Naive thymus-derived CD8-positive, alpha-beta T cell (primary cell): ENCODE measurements at regions not wholly inside any gene's neighbourhood (a gene's known extent, or its start where the extent isn't known, plus 50 kb on each side); places are given as distances from the start of the nearest gene placed in this dataset.
"Not testable (repeated sequence)": the region's sequence is repeated elsewhere in the genome, so short reads cannot be mapped to it uniquely, and the experiment has no call there.

Source experiments
- ATAC-seq, 2 donors: fragments of 150-1000 bp; cut with Tn5 transposase in 1 of 2; sonication (Bioruptor Pico), chemical (Tn5 transposase) in 1 of 2; 1 replicate in 1 of 2; 2 replicates in 1 of 2; pipeline ENCODE4 v1.10.0; 2021; ENCODE audit warnings: mild to moderate bottlenecking in 2 of 2, moderate library complexity in 2 of 2
- POLR2A ChIA-PET: fragments of 350-600 bp; sonication (Branson Sonifier 250); formaldehyde crosslinking; loops from one replicate; lab custom pipeline; 2021; ENCODE audit warnings: antibody characterized with exemption; lab: Charles Lee
- DNase-seq, 10 donors: peaks; one replicate each; pipeline versions ENCODE4 v3.0.0 to v3.0.0-alpha.2; 2020 to 2022
- H3K27ac Mint-ChIP-seq, 10 donors: one replicate each; pipeline ENCODE4 v1.8.0; 2020 to 2022; ENCODE audit warnings: mild to moderate bottlenecking in 10 of 10, mixed read lengths in 10 of 10, moderate library complexity in 4 of 10, inconsistent platforms in 1 of 10
- H3K27me3 Mint-ChIP-seq, 5 donors: one replicate each; pipeline ENCODE4 v1.8.0; 2021 to 2022; ENCODE audit warnings: mixed read lengths in 5 of 5
- H3K36me3 Mint-ChIP-seq, 3 donors: one replicate each; pipeline ENCODE4 v1.8.0; 2020 to 2022; ENCODE audit warnings: mixed read lengths in 3 of 3, mild to moderate bottlenecking in 2 of 3, inconsistent platforms in 1 of 3
- H3K4me1 Mint-ChIP-seq, 4 donors: one replicate each; pipeline ENCODE4 v1.8.0; 2021 to 2022; ENCODE audit warnings: mixed read lengths in 4 of 4
- H3K4me3 Mint-ChIP-seq, 10 donors: one replicate each; pipeline ENCODE4 v1.8.0; 2020 to 2022; ENCODE audit warnings: mild to moderate bottlenecking in 10 of 10, mixed read lengths in 10 of 10, moderate library complexity in 6 of 10, inconsistent platforms in 1 of 10
- H3K9me3 Mint-ChIP-seq, 9 donors: one replicate each; pipeline ENCODE4 v1.8.0; 2020 to 2022; ENCODE audit warnings: mixed read lengths in 9 of 9, mild to moderate bottlenecking in 3 of 9, inconsistent platforms in 1 of 9, moderate library complexity in 1 of 9

DNA sequence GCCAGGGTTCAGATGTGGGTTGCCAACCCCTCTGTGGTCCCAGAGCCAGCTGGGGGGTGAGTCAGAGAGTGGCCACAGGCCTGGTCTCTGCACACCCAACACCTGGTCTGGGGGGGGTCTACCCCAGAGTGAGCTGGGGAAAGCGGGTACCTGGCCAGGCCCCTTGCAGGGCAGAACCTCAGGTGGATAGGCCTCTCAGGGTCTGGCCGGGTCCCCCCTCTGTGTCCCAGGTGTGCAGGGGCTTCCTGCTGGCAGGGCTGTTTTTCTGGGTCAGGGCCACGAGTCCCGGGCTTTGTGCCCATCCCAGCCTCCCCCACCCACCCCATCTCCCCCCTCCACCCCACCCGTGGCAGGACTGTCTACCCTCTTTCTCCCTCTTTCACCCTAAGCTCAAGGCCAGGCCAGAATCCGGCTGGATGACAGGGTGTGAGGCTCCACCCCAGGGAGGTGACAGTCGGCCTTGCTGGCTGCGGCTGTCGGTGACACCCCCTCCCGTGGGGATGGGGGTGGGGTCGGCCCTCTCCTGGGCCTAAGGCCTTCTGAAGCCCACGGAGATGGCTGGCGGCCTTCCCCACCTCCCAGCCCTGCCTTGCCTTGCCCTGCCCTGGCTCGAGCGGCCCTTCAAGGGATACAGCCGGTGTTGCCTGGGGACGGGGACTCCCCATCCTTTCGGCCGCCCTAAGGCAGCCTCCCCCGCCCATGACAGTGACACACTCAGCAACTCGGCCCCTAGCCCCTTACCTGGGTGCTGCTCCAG lies 253.2 kb downstream of the ANKRD30B start:
- H3K4me3 Mint-ChIP-seq, H3K27me3 Mint-ChIP-seq, DNase-seq, ATAC-seq, POLR2A ChIA-PET, H3K36me3 Mint-ChIP-seq, H3K4me1 Mint-ChIP-seq, H3K27ac Mint-ChIP-seq: not testable (repeated sequence)
- H3K9me3 Mint-ChIP-seq = peaks cover 0 to 12% (median 0%) of the 10 kb centered on the region in 9 donors

DNA sequence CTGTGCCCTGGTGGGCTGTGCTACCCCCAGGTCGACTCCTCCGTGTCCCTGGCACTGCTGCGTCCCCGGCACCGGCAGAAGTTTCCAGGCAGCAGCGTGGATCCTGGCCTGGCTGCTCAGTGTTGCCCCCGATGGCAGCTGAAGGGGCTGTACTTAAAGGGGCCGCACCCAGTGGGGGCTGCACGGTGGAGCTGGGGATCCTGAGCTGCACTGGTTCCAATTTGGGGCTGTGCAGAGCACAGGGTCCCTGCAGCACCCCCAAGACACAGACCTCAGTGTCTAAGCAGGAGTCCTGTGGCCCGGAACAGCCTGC lies 253.8 kb downstream of the ANKRD30B start:
- H3K27me3 Mint-ChIP-seq, ATAC-seq, POLR2A ChIA-PET, H3K9me3 Mint-ChIP-seq, DNase-seq, H3K27ac Mint-ChIP-seq, H3K4me1 Mint-ChIP-seq, H3K36me3 Mint-ChIP-seq, H3K4me3 Mint-ChIP-seq: not testable (repeated sequence)

DNA sequence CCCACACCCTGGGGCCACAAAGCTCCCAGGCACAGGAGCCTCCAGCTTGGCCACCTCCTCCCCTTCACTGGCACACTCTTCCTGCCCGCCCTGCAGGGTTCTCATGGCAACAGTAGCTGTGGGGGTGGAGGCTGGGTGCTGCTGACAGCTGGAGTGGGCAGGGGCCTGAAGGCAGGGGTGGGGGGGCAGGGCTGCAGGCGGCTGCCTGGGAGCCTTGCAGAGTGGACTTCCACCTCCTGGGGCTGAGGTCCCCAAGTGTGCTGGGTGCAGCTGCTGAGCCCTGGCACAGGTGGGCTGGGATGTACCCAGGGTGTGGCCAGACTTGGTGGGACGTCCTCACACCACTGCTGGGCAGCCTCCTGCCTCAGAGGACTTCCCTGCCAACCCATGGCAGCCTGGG lies 254.8 kb downstream of the ANKRD30B start:
- H3K27me3 Mint-ChIP-seq = peaks cover 0 to 18% (median 3%) of the 10 kb centered on the region in 5 donors
- H3K4me3 Mint-ChIP-seq, DNase-seq, H3K36me3 Mint-ChIP-seq, H3K4me1 Mint-ChIP-seq, H3K27ac Mint-ChIP-seq, H3K9me3 Mint-ChIP-seq, POLR2A ChIA-PET, ATAC-seq: not testable (repeated sequence)

DNA sequence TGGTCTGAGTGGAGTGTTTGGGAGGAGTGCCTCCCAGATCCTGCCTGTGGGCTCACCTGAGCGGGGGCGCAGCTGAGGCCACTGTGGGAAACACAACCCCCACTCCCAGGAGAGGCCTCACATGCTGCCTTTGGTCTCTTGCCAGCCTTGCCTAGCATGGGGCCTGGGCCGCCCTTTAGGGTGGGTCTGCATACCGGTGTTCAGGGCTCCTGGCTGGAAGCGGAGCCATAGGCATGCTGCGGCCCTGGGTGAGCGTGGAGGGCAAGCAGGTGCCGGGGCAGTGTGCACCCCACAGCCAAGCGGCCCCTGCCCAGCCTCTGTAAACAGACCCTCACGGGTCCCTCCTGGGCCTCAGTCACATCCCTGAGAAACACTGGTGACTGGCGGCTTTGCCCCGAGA lies 255.3 kb downstream of the ANKRD30B start:
- H3K27me3 Mint-ChIP-seq = peaks cover 0 to 20% (median 3%) of the 10 kb centered on the region in 5 donors
- DNase-seq, H3K36me3 Mint-ChIP-seq, H3K4me1 Mint-ChIP-seq, H3K27ac Mint-ChIP-seq, POLR2A ChIA-PET, H3K9me3 Mint-ChIP-seq, H3K4me3 Mint-ChIP-seq, ATAC-seq: not testable (repeated sequence)

DNA sequence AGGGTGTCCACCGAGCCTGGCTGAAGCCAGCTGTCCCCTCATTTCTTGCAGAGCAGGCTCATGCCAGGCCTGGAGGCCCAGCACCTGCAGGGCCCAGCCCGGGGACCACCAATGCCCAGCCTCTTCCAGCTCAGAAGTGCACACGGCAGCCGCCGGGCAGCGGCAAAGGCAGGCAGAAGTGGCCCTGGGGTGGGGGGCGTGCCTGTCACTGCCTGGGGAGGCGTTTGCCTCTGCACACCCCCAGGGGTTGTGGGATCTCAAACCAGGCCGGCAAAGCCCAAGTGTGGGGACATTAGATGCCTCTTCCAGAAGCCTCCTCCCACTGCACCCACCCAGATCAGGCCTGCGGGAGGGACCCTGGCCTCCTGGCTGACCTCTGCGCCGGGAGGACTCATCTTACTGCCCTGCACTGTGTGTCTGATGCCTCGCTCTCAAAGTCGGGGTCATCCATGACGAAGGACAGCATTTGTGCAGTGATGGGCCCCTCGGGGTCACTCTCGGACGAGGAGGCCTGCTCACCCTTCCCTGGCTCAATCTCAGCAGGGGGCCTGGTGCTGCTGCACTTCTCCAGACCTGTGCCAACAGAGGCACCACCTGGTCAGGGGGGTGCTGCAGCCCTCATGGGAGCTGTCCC lies 255.8 kb downstream of the ANKRD30B start:
- H3K36me3 Mint-ChIP-seq, DNase-seq, H3K9me3 Mint-ChIP-seq, H3K4me3 Mint-ChIP-seq, ATAC-seq, H3K4me1 Mint-ChIP-seq, POLR2A ChIA-PET, H3K27ac Mint-ChIP-seq: not testable (repeated sequence)
- peaks cover 0 to 20% (median 3%) of the 10 kb centered on the region in 5 donors for H3K27me3 Mint-ChIP-seq

DNA sequence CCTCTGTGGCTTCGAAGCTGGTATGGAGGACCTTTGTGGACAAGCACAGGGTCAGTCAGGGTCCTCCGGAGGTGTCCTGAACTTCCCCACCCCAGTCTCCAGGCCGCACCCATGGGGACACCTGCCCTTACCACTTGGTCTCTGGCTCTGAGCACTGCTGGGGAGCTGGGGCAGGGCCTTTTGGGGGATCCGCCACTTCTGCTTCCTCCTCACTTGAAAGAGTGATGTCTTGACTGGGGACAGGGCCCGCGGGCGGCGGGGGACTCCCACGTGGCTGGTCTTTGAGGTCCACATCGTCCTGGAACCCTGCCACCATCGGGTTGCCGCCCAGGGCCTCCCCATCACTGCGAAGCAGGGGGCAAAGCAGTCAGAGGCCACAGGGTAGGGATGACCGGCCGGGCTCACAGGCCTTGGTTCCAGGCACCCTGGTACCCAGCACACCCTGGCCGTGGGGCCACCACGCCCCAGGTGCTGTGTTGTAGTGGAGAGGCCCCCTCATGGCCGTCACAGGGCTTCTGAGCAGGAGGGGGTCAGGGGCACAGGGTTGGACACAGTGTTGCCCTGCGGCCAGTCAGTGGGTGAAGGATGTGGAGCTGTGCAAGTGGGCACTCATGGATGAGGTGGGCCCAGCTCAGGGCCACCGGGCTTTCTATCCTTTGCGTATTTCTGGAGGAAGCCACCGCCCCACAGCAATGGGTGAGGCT lies 256.4 kb downstream of the ANKRD30B start:
- H3K4me3 Mint-ChIP-seq, DNase-seq, ATAC-seq, H3K9me3 Mint-ChIP-seq, H3K27ac Mint-ChIP-seq, H3K4me1 Mint-ChIP-seq, H3K36me3 Mint-ChIP-seq, POLR2A ChIA-PET: not testable (repeated sequence)
- peaks cover 0 to 20% (median 3%) of the 10 kb centered on the region in 5 donors for H3K27me3 Mint-ChIP-seq

DNA sequence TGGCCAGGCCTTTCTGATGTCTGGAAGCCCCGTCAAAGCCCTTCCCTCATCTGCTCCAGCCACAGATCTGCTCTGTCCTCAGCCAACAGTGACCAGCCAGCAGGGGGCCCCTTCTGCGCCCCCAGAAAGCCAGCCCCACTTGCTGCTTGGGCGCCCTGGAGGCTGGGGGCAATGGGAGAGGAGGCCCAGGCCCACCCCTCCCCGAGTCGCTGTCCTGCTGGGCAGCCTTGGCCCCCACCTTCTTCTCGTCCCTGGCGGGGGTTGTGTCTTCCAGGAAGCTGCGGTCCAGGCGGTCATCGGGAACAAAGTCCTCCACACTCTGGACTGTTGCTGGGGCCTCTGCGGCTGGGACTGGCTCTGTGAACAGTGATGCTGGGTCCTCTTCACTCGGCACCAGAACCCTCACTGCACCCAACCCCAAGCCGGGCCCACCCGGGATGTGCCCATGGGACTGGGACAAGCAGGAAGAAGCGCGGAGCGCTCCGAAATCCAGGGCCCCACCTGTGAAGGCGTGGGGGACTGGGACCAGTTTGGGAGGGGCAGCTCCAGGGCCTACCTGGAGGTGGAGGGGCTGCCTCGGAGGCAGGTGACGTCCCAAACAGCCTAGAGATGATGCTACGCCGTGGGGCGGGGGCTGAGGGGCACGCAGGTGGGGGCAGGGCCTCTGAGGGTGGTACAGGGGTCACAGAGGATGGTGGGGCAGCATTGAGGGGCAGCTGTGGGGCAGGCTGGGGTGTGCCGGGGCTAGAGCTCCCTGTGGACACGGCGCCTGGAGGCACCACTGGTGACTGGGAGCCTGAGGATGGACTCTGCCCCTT lies 257.6 kb downstream of the ANKRD30B start:
- no peak for ATAC-seq
- no peaks in the 10 kb centered on the region for H3K36me3 Mint-ChIP-seq
- no peak overlapping the region for H3K4me3 Mint-ChIP-seq

DNA sequence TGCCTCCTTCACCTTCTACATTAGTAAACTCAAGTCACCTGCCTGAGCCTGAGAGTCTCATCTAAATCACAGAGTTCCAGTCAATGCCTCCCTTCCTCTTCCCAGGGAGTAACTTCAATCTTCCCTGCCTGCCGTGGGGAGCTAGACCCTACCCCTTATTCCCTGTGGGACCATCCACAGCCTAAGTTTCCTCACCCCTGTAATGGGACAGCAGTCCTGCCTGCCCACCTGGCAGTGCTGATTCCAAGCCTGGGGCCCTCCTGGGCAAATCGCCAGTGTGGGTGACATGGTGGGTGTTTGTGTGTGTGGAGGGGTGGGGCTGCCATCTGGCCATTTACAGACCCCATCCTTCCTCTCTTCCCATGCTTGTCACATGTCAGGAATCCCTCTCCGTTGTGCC lies 258.6 kb downstream of the ANKRD30B start:
- Mint-ChIP-seq H3K27me3 (peaks cover 0 to 20% (median 3%) of the 10 kb centered on the region in 5 donors), H3K27ac (peak overlapping the region in 1 of 10 donors; percentile 6)
- H3K4me3 Mint-ChIP-seq, DNase-seq, ATAC-seq, H3K36me3 Mint-ChIP-seq, H3K4me1 Mint-ChIP-seq, H3K9me3 Mint-ChIP-seq, POLR2A ChIA-PET: not testable (repeated sequence)

More for the DNA sequence above, 257.6 kb downstream of the ANKRD30B start:
- H3K4me1 Mint-ChIP-seq = no peaks in the 10 kb centered on the region
- H3K9me3 Mint-ChIP-seq = peaks cover 0 to 3% (median 0%) of the 10 kb centered on the region in 9 donors
- H3K27me3 Mint-ChIP-seq = peaks cover 0 to 20% (median 3%) of the 10 kb centered on the region in 5 donors
- POLR2A ChIA-PET = no interaction called here
- DNase-seq = no peak
- H3K27ac Mint-ChIP-seq = no peak overlapping the region

DNA sequence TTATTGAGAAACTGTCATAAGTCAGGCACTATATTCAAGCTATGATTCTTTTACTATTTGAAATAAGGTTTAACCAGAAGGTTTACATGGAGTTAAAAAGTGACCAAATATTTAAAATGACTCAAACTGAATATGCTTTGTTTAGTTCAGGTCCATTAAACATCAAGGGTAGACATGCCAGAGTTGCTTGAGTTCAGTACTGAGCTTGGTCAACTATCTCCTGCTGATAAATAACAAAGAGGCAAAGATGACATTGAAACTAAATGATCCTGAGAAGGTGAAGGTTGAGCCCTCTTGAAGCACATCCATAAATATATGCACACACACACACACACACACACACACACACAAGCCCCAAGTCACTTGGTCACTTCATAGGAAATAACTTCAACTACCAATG lies 278.1 kb downstream of the ANKRD30B start:
- H3K4me1 Mint-ChIP-seq, H3K9me3 Mint-ChIP-seq, H3K4me3 Mint-ChIP-seq, H3K27me3 Mint-ChIP-seq, H3K36me3 Mint-ChIP-seq, DNase-seq, POLR2A ChIA-PET, ATAC-seq: not testable (repeated sequence)
- H3K27ac Mint-ChIP-seq = peak overlapping the region in 1 of 10 donors; percentile 43

DNA sequence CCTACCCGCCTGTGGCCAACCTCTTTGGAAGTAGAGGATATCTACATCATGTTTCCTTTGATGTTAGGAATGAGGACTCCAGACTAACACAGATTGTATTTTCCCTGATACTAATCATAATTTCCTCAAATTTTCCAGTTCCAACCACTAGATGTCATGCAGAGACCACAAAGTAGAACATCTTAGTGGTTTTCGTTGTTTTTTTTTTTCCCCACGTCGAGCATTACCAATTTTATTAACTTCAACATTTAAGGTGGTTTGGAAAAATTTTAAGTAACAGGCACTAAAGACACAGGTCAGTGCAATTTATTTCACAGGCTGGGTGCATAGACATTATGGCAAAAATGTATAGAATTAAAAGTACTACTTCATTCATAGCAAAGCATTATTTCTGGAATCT lies 280.1 kb downstream of the ANKRD30B start:
- H3K36me3 Mint-ChIP-seq, H3K4me3 Mint-ChIP-seq, POLR2A ChIA-PET, H3K27me3 Mint-ChIP-seq, H3K9me3 Mint-ChIP-seq, ATAC-seq, DNase-seq, H3K4me1 Mint-ChIP-seq: not testable (repeated sequence)
- peak overlapping the region in 1 of 10 donors; percentile 19 for H3K27ac Mint-ChIP-seq

DNA sequence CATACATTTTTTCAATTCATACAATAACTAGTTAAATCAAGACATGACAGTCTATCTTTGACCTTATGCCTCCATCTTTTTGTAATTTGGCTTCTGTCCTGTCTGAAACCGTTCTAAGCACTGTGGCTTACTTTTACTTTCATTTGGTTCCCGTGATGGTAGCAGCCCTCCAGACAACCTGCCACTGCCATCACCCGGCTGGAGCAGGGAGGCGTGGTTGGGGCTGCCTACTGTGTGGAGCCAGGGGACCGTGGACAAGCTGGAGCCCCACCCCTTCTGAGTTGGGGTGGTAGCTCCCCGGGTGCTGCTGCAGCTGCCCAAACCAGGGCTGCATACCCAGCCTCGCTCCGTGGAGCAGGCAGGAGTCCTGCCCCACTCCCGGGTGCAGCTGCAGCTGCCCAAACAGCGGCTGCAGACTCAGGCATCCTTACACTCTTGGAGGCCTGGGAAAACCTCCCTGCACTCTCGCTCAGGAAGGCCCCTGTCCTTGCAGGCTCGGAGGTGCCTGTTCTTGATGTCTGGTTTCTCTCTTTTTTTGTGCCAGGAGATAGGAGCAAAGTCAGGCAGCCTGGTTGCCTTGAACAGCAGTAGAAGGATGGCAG lies 312.4 kb downstream of the ANKRD30B start:
- ATAC-seq, H3K27me3 Mint-ChIP-seq, H3K4me1 Mint-ChIP-seq, H3K4me3 Mint-ChIP-seq, DNase-seq, POLR2A ChIA-PET, H3K36me3 Mint-ChIP-seq, H3K9me3 Mint-ChIP-seq, H3K27ac Mint-ChIP-seq: not testable (repeated sequence)

DNA sequence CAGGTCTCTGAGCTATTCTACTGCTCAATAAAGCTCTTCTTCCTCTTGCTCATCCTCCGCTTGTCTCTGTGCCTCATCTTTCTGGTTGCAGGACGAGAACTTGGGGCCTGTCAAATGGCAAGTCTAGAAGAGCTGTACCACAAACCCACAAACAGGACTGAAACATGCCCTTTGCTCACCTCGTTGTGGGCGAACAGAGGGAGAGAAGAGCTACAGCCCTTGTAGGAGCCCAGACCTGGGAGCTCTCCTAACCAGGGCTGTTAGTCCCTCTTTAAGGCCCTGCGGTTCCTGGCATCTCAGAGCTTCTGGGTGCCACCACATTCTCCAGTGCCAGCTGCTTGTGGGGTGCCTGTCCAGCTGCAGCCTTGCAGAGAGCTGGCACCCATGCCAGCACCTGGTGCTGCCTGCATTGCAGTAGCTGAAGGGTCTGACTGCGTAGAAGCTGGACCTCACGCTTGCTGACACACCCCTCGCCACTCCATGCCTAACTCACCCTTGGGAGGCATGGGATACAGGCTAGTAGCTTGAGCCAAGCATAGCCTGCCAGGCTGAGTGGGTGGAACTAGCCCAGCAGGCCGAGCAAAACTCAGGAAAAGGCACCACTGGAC lies 313.4 kb downstream of the ANKRD30B start:
- ATAC-seq, H3K4me3 Mint-ChIP-seq, DNase-seq, H3K27ac Mint-ChIP-seq, H3K4me1 Mint-ChIP-seq, POLR2A ChIA-PET, H3K9me3 Mint-ChIP-seq, H3K36me3 Mint-ChIP-seq, H3K27me3 Mint-ChIP-seq: not testable (repeated sequence)
